IPS-18a (cell line): ENCODE measurements at regions not wholly inside any gene's neighbourhood (a gene's known extent, or its start where the extent isn't known, plus 50 kb on each side); places are given as distances from the start of the nearest gene placed in this dataset.

Experiments used
- H3K27ac ChIP-seq: one replicate; pipeline ENCODE4 v1.5.1; 2013; ENCODE audit warnings: low read length
- H3K27me3 ChIP-seq: one replicate; pipeline ENCODE4 v1.6.1; 2013; ENCODE audit warnings: mild to moderate bottlenecking, low read length; ENCODE audit not compliant: control insufficient read depth, insufficient read depth
- H3K36me3 ChIP-seq: one replicate; pipeline ENCODE4 v1.6.1; 2013; ENCODE audit warnings: low read depth, low read length; ENCODE audit not compliant: control insufficient read depth
- H3K4me1 ChIP-seq: one replicate; pipeline ENCODE4 v1.6.1; 2013; ENCODE audit warnings: low read depth, low read length; ENCODE audit not compliant: control insufficient read depth
- H3K4me3 ChIP-seq: one replicate; pipeline ENCODE4 v1.5.1; 2013; ENCODE audit warnings: low read length
- H3K9ac ChIP-seq: one replicate; pipeline ENCODE4 v1.6.1; 2013; ENCODE audit warnings: mild to moderate bottlenecking, low read length, moderate library complexity
- H3K9me3 ChIP-seq: one replicate; pipeline ENCODE4 v1.6.1; 2013; ENCODE audit warnings: low read depth, low read length; ENCODE audit not compliant: control insufficient read depth

- H3K36me3 ChIP-seq, result no peaks in the 10 kb centered on the region
- H3K27me3 ChIP-seq, result no peaks in the 10 kb centered on the region
- no peak overlapping the region for H3K4me3 ChIP-seq
- no peak overlapping the region for H3K27ac ChIP-seq
- no peaks in the 10 kb centered on the region for H3K9me3 ChIP-seq
- H3K9ac ChIP-seq, result no peak overlapping the region
- no peaks in the 10 kb centered on the region for H3K4me1 ChIP-seq
Observed at GRCh38 chr11:70811915-70812314, 413.6 kb downstream of the CTTN start.

- Histone ChIP-seq H3K4me1 (no peaks in the 10 kb centered on the region), H3K9me3 (no peaks in the 10 kb centered on the region), H3K27ac (no peak overlapping the region), H3K27me3 (no peaks in the 10 kb centered on the region), H3K36me3 (no peaks in the 10 kb centered on the region), H3K9ac (no peak overlapping the region), H3K4me3 (no peak overlapping the region)
Observed at GRCh38 chr11:70812472-70812871, 414.1 kb downstream of the CTTN start.

GRCh38 chr11:70813651-70814050, 415.3 kb downstream of the CTTN start:
- no peak overlapping the region for H3K27ac ChIP-seq
- H3K4me3 ChIP-seq, result no peak overlapping the region
- no peaks in the 10 kb centered on the region for H3K27me3 ChIP-seq
- H3K4me1 ChIP-seq, result no peaks in the 10 kb centered on the region
- no peaks in the 10 kb centered on the region for H3K9me3 ChIP-seq
- no peak overlapping the region for H3K9ac ChIP-seq
- H3K36me3 ChIP-seq, result no peaks in the 10 kb centered on the region

GRCh38 chr11:70815485-70815832, 417.1 kb downstream of the CTTN start:
- no peak overlapping the region for H3K4me3 ChIP-seq
- H3K4me1 ChIP-seq, result no peaks in the 10 kb centered on the region
- no peak overlapping the region for H3K27ac ChIP-seq
- H3K36me3 ChIP-seq, result no peaks in the 10 kb centered on the region
- H3K9me3 ChIP-seq, result no peaks in the 10 kb centered on the region
- no peak overlapping the region for H3K9ac ChIP-seq
- H3K27me3 ChIP-seq, result no peaks in the 10 kb centered on the region

- Histone ChIP-seq H3K4me3 (no peak overlapping the region), H3K36me3 (no peaks in the 10 kb centered on the region), H3K4me1 (no peaks in the 10 kb centered on the region), H3K27me3 (no peaks in the 10 kb centered on the region), H3K9me3 (no peaks in the 10 kb centered on the region), H3K27ac (no peak overlapping the region), H3K9ac (no peak overlapping the region)
Observed at GRCh38 chr11:70816156-70816678, 417.9 kb downstream of the CTTN start.

- no peaks in the 10 kb centered on the region for H3K27me3 ChIP-seq
- H3K4me3 ChIP-seq, result no peak overlapping the region
- H3K9ac ChIP-seq, result no peak overlapping the region
- no peaks in the 10 kb centered on the region for H3K9me3 ChIP-seq
- H3K4me1 ChIP-seq, result no peaks in the 10 kb centered on the region
- H3K27ac ChIP-seq, result no peak overlapping the region
- H3K36me3 ChIP-seq, result no peaks in the 10 kb centered on the region
Observed at GRCh38 chr11:70818351-70818750, 420.0 kb downstream of the CTTN start.

- Histone ChIP-seq H3K4me3 (no peak overlapping the region), H3K36me3 (no peaks in the 10 kb centered on the region), H3K4me1 (no peaks in the 10 kb centered on the region), H3K27me3 (no peaks in the 10 kb centered on the region), H3K9ac (no peak overlapping the region), H3K27ac (no peak overlapping the region), H3K9me3 (no peaks in the 10 kb centered on the region)
Observed at GRCh38 chr11:70819022-70819421, 420.7 kb downstream of the CTTN start.

- H3K36me3 ChIP-seq, result no peaks in the 10 kb centered on the region
- H3K4me1 ChIP-seq, result peaks cover 10% of the 10 kb centered on the region
- no peak overlapping the region for H3K4me3 ChIP-seq
- peaks cover 4% of the 10 kb centered on the region for H3K27me3 ChIP-seq
- no peak overlapping the region for H3K27ac ChIP-seq
- H3K9ac ChIP-seq, result no peak overlapping the region
- no peaks in the 10 kb centered on the region for H3K9me3 ChIP-seq
Observed at GRCh38 chr11:70820311-70820710, 422.0 kb downstream of the CTTN start.

- H3K4me3 ChIP-seq, result no peak overlapping the region
- no peaks in the 10 kb centered on the region for H3K9me3 ChIP-seq
- no peaks in the 10 kb centered on the region for H3K36me3 ChIP-seq
- no peak overlapping the region for H3K27ac ChIP-seq
- H3K4me1 ChIP-seq, result peaks cover 14% of the 10 kb centered on the region
- H3K9ac ChIP-seq, result no peak overlapping the region
- peaks cover 8% of the 10 kb centered on the region for H3K27me3 ChIP-seq
Observed at GRCh38 chr11:70820712-70821111, 422.4 kb downstream of the CTTN start.

- Histone ChIP-seq H3K27ac (no peak overlapping the region), H3K4me3 (no peak overlapping the region), H3K9ac (no peak overlapping the region), H3K4me1 (peaks cover 25% of the 10 kb centered on the region), H3K27me3 (peaks cover 34% of the 10 kb centered on the region), H3K9me3 (no peaks in the 10 kb centered on the region), H3K36me3 (no peaks in the 10 kb centered on the region)
Observed at GRCh38 chr11:70823771-70824170, 425.4 kb downstream of the CTTN start.

- no peak overlapping the region for H3K27ac ChIP-seq
- peaks cover 25% of the 10 kb centered on the region for H3K4me1 ChIP-seq
- no peaks in the 10 kb centered on the region for H3K9me3 ChIP-seq
- no peaks in the 10 kb centered on the region for H3K36me3 ChIP-seq
- peaks cover 34% of the 10 kb centered on the region for H3K27me3 ChIP-seq
- H3K9ac ChIP-seq, result no peak overlapping the region
- H3K4me3 ChIP-seq, result no peak overlapping the region
Observed at GRCh38 chr11:70824605-70825245, 426.4 kb downstream of the CTTN start.

- peaks cover 34% of the 10 kb centered on the region for H3K27me3 ChIP-seq
- H3K36me3 ChIP-seq, result no peaks in the 10 kb centered on the region
- H3K4me3 ChIP-seq, result peak overlapping the region; percentile 46
- H3K9me3 ChIP-seq, result no peaks in the 10 kb centered on the region
- H3K9ac ChIP-seq, result peak overlapping the region; percentile 6
- peaks cover 25% of the 10 kb centered on the region for H3K4me1 ChIP-seq
- no peak overlapping the region for H3K27ac ChIP-seq
Observed at GRCh38 chr11:70825893-70826540, 426.4 kb downstream of the SHANK2 start.
